GM21381 (cell line): ENCODE measurements at regions not wholly inside any gene's neighbourhood (a gene's known extent, or its start where the extent isn't known, plus 50 kb on each side); places are given as distances from the start of the nearest gene placed in this dataset.

ENCODE experiments used
- ATAC-seq: cut with Tn5 transposase; IDR thresholded peaks from one replicate; pipeline ENCODE4 v1.9.1; 2021; ENCODE audit warnings: mild to moderate bottlenecking, moderate library complexity; ENCODE audit not compliant: unreplicated experiment

- ATAC-seq, result no peak
Measured at GRCh38 chr6:43876602-43877001, 106.6 kb downstream of the VEGFA start.

- ATAC-seq, result no peak
Measured at GRCh38 chr6:43875849-43876572, 106.0 kb downstream of the VEGFA start.

GRCh38 chr6:43874814-43875590 lies 105.0 kb downstream of the VEGFA start:
- no peak for ATAC-seq

GRCh38 chr6:43873806-43874714 lies 104.0 kb downstream of the VEGFA start:
- no peak for ATAC-seq

GRCh38 chr6:43871933-43872332 lies 101.9 kb downstream of the VEGFA start:
- ATAC-seq, result no peak

GRCh38 chr6:43871284-43871683 lies 101.3 kb downstream of the VEGFA start:
- ATAC-seq, result no peak

- ATAC-seq, result no peak
Measured at GRCh38 chr6:43870660-43871061, 100.7 kb downstream of the VEGFA start.

GRCh38 chr6:43869792-43870659 lies 100.0 kb downstream of the VEGFA start:
- no peak for ATAC-seq

- no peak for ATAC-seq
Measured at GRCh38 chr6:43869079-43869710, 99.2 kb downstream of the VEGFA start.

GRCh38 chr6:43868467-43868866 lies 98.5 kb downstream of the VEGFA start:
- no peak for ATAC-seq

GRCh38 chr6:43867996-43868395 lies 98.0 kb downstream of the VEGFA start:
- no peak for ATAC-seq

- no peak for ATAC-seq
Measured at GRCh38 chr6:43867246-43867645, 97.2 kb downstream of the VEGFA start.

- no peak for ATAC-seq
Measured at GRCh38 chr6:43865932-43866645, 96.1 kb downstream of the VEGFA start.

- ATAC-seq, result no peak
Measured at GRCh38 chr6:43865086-43865485, 95.1 kb downstream of the VEGFA start.

- ATAC-seq, result no peak
Measured at GRCh38 chr6:43862925-43863324, 92.9 kb downstream of the VEGFA start.

- no peak for ATAC-seq
Measured at GRCh38 chr6:43861212-43861894, 91.3 kb downstream of the VEGFA start.

GRCh38 chr6:43860285-43860684 lies 90.3 kb downstream of the VEGFA start:
- no peak for ATAC-seq

GRCh38 chr6:43859213-43859612 lies 89.2 kb downstream of the VEGFA start:
- no peak for ATAC-seq
